ENCODE measurements at regions not wholly inside any gene's neighbourhood (a gene's known extent, or its start where the extent isn't known, plus 50 kb on each side); places are given as distances from the start of the nearest gene placed in this dataset.

DNA sequence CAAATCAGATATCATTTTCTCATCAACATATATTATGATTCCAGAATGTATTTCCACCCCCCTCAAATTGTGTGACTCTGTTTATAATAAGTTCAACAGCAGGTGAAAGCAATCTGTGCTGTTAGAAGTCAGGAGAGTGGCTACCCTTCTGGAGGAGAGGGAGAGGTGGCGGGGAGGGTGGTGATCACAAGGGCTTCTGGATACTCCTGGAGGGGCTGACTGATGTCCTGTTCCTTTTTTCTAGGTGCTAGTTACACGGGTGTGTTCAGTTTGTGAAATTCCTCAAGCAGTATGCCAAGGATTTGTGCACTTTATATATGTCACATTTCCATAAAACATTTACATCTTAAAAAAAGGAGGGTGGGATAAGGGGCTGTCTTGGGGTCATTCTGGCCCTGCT lies 119.1 kb downstream of the IRF8 start:
- no peak for DNase-seq (ENCODE audit: low read depth)

DNA sequence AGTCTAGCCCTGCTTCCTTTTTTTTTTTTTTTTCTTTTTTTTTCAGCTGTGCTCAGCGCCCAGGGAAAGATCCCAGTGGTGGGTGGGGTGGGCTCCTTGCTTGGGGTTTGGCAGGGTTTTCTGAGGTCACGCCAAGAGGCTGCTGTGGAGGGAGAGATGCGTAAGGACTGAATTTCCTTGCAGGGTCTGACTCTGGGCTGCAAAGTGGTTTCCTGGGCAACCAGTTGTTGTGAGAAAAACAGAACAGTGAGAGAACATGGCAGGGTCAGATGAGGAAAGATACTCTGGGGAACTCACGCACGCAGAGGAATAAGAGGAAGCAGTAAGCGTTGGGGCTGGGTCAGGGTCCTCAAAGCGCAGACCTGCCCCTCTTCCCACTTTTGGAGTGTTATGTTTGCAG lies 119.5 kb downstream of the IRF8 start:
- DNase-seq (ENCODE audit: low read depth): no peak

DNA sequence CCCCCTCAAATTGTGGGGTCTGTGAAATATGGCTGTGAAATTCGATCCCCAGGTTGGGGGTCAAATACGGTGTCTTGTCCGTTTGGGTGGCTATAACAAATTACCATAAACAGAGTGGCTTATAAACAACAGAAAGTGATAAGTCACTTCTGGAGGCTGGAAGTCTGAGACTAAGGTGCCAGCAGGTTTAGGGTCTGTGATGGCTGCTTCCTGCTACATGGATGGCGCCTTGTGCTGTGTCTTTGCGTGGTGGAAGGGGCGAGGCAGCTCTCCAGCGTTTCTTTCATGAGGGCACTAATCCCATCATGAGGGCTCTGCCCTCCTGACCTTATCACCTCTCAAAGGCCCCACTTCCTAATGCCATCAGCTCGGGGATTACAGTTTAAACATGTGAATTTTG lies 120.0 kb downstream of the IRF8 start:
- no peak for DNase-seq (ENCODE audit: low read depth)

GRCh38 chr16:86019446-86020047 lies 120.6 kb downstream of the IRF8 start:
- no peak for DNase-seq (ENCODE audit: low read depth)

DNA sequence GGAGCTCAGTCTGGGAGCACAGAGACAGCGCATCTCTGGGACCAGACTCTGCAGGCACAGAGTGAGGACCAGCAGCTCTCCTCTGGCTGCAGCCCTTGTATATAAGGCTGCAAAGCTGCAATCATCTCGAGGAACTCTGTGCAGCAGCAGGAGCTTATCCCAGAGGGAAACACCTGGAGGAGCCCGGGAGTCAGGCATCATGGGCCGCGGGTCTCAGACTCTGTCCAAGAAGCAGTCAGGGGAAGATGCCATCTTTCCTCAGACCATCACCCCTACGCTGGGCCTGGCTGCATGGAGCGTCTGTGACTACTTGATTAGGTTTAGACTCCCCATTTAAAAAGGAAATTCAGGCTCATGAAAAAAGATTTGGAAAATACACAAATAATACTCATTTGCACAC lies 122.0 kb downstream of the IRF8 start:
- no peak for DNase-seq (ENCODE audit: low read depth)

DNA sequence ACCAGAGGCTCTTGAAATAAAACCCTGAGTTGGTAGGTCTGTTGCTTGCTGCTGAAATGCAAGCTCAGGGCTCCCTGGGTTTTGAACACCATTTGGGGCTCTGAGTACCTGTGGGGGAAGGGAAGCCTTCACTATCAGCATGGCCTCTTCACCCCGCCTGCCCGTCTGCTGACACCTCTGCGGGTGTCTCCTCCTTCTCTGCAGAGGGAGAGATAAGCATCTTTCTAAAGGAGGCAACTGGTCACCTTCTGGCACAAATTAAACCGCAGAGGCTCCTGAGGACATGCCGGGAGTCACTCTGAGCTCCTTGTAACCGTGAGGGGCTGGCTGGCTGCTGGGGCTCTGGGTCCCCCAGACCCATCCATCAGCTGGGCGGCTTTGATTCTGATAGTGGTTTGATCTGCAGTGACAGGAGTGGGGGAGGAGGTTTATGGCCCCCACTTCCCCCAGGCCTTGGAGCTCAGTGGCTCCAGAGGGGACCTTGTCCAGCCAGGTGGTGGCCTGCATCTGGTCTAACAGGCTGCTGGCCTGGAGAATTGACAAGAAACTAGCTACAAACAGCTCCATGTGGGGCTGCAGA lies 123.5 kb downstream of the IRF8 start:
- DNase-seq (ENCODE audit: low read depth): no peak

DNA sequence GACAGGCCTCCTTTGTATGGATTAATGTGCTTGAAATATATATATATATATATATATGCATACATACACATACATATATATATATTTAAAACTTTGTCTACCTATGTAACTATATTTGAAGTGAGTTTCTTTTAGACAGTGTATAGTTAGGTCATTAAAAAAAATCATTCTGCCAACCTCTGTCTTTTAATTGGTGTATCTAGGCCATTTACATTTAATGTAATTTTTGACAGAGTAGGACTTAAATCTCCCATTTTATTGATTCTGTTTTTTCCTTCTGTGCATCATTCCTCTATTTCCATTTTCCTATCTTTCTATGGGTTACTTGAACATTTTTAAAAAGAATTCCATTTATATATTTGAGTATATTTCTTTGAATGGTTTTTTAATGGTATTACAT lies 125.2 kb downstream of the IRF8 start:
- no peak for DNase-seq (ENCODE audit: low read depth)

- DNase-seq (ENCODE audit: low read depth): no peak
These were observed 126.7 kb downstream of the IRF8 start for GRCh38 chr16:86025706-86026105.

DNA sequence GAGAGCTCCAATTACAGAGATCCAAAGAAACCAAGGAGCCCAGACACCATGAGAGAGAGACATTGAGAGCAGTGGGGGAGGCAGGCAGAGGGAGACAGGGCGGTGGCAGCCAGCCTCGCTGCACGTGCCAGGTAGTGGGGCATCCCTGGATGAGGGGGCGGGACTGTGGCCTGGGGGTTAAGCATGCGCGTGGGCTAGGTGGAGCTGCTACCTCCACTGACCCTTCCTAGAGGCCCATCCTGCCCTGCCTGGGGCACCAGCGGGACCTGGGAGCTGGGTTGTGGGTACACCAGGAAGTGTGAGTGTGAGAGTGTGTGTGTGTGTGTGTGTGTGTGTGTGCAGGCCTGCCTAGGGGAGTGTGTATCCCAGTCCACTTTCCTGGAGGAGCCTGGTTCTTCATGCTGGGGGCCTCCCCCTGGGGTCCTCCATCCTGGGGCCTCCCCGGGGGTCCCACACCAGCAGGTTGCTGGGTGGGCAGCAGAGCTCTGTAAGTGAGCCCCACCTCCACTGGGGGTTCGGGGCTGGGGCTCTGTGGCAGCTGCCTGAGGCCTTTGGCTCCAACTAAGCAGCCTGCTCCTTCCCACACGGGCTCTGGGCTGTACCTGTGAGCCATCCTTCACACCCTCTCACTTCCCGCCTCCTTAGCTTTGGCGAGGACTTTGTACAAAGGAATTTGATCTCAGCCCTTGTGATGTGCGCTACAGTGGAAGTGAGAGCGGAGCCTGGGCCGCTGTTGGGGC lies 127.4 kb downstream of the IRF8 start:
- no peak for DNase-seq (ENCODE audit: low read depth)

DNA sequence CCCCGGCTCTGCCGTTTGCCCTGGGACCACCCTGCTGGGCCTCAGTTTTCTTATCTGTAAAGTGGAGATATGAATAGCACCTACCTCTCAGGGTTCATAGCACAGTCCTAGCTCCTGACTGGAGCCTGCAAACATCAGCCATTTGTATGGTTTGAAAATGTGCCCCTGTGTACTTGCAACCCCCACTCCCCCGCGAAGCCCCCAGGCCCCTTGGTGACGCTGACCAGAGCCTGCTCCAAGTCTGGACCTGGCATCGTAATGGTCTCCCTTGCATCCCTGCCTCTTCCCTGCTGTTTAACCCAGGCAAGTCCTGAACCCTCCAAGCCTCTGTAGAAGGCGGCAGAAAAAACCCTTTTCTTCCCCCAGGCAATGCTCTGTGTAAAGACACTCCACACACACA lies 128.0 kb downstream of the IRF8 start:
- DNase-seq (ENCODE audit: low read depth): no peak

GRCh38 chr16:86027373-86028126 lies 128.6 kb downstream of the IRF8 start:
- DNase-seq (ENCODE audit: low read depth): no peak

GRCh38 chr16:86029131-86029741 lies 130.3 kb downstream of the IRF8 start:
- DNase-seq (ENCODE audit: low read depth): no peak

- no peak for DNase-seq (ENCODE audit: low read depth)
These were observed 131.2 kb downstream of the IRF8 start for GRCh38 chr16:86030116-86030515.

GRCh38 chr16:86031141-86031678 lies 132.2 kb downstream of the IRF8 start:
- DNase-seq (ENCODE audit: low read depth): no peak

DNA sequence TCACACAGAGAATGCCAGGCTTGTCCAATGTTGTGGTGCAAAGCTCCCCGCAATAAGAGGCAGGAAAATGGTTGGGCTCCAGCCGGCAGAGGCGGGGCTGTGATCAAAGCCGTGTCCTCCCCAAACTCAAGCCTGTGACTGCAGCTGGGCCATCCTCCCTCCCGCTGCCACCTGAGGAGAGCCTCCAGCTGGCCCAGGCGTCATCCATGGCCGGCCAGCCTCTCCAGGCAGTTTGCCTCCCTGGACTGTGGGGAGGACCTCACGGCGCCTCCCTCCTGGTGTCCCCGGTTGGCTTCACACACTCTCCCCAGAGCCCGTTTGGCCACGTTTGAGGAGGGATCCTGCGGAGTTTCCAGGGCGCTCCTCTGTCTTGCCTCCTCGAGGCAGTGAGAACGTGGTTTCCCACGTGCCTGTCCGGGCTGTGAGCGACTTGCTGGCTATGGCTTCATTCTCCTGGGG lies 134.1 kb downstream of the IRF8 start:
- no peak for DNase-seq (ENCODE audit: low read depth)

GRCh38 chr16:86033971-86034370 lies 135.0 kb downstream of the IRF8 start:
- DNase-seq (ENCODE audit: low read depth): no peak

DNA sequence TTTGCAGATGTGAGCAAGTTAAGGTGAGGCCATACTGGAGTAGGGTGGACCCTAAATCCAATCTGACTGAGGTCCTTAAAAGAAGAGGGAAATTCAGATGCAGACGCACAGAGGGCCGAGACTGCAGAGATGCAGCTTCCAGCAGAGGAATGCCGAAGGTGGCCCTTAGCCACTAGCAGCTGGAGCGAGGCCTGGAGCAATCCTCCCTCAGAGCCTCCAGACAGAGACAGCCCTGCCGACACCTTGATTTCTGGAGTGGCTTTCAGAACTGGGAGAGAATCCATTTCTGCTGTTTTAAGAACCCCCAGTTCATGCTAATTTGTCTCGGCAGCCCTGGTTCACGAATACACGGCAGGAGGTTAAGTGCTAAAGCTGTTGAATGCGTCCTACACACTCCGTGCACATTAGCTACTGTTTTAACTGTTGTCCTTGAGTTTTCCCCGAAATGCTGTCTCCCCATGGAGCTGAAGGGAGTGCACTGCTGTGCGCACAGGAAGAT lies 135.5 kb downstream of the IRF8 start:
- DNase-seq (ENCODE audit: low read depth): no peak

- DNase-seq (ENCODE audit: low read depth): no peak
These were observed 136.9 kb downstream of the IRF8 start for GRCh38 chr16:86035906-86036305.

DNA sequence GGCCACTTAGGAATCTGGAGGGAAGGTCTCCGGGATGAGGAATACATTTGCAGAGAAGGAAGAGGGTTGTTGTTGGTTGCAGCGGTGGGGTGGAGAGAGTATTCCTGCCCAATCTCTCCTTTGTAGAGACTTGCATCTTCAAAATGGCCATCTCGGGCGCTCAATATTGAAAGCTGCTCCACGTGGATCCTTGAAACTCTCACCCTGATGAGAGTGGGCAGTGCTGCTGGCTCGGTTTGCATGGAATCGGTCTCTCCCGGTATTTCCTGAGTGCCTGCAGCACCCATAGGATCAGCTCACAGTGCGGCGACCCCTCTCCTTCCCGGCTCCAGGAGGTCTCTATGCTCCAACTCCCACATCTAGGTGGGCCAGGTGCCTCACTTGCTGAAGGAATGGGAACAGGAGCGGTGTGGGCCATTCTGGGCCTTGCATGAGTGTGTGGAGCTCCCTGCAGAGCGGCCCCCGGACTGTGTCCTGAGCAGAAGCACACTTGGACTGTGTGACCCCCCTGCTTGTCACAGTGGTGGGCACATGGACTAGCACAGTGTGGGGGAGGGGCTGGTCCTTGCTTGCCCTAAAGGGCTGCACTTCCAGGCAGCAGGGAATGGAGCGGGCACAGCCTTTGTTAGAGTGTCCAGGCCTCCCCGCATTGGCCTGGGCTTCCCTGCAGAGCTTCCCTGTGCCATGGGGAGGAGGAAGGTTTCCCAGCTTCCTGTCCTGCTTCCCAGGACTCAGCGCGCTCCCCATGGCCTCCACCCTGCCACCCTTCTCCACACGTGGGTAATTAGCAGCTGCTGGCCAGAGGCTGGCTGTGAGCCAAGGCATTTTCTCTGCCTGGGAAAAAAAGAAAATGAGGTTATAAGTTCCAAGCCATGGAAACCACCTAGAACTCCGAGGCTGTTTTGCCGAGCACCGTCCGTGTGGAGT lies 139.3 kb downstream of the IRF8 start:
- no peak for DNase-seq (ENCODE audit: low read depth)

DNA sequence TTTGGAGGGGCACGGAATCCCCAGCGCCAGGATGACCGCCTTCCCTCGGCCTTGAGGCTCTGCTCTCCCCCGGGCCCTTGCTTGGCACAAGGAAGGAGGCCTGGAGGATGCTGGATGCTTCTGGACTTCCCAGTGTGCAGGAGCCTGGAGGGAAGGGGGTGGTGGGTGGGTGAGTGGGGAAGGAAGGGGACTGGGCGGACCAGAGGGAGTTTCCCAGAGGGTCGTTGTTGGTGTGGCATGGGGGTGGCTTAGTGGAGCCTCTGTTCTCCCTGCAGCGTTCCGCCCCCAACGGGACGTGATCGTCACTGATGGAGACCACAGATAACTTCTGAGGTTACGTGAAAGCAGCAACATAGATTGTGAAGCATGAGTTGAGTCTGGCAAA lies 140.0 kb downstream of the IRF8 start:
- DNase-seq (ENCODE audit: low read depth): no peak

DNA sequence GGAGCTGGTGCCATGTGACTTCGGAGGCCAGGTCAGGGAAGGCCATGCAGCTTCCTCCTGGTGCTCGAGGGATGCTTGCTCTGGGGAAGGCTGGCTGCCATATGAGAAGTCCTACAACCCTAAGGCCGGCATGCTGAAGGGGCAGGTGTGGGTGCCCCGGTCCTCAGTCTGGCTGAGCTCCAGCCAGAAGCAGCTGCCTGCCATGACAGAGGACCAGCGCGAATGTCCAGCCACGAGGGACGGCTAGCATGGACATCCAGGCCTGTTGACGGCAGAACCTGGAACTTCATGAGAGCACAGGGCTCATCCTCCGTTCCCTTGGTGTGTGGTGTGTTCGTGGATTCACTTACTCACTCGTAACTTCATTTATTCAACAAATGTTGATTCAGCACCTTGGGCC lies 140.6 kb downstream of the IRF8 start:
- no peak for DNase-seq (ENCODE audit: low read depth)

Measured in HS-5 (cell line).